ENCODE measurements at regions not wholly inside any gene's neighbourhood (a gene's known extent, or its start where the extent isn't known, plus 50 kb on each side); places are given as distances from the start of the nearest gene placed in this dataset.
"Not testable (repeated sequence)": the region's sequence is repeated elsewhere in the genome, so short reads cannot be mapped to it uniquely, and the experiment has no call there.

- H3K27ac Mint-ChIP-seq = no peak overlapping the region
- H3K36me3 Mint-ChIP-seq = no peaks in the 10 kb centered on the region
- H3K4me3 Mint-ChIP-seq = no peak overlapping the region
- H3K9me3 Mint-ChIP-seq = peaks cover 0 to 2% of the 10 kb centered on the region in 2 donors
- no peak for ATAC-seq (replicated peaks)
- no peaks in the 10 kb centered on the region for H3K27me3 Mint-ChIP-seq
- H3K4me1 Mint-ChIP-seq = no peaks in the 10 kb centered on the region
- DNase-seq = no peak
Observed at GRCh38 chr4:103449296-103450023, 251.3 kb upstream of the CENPE start.

DNA sequence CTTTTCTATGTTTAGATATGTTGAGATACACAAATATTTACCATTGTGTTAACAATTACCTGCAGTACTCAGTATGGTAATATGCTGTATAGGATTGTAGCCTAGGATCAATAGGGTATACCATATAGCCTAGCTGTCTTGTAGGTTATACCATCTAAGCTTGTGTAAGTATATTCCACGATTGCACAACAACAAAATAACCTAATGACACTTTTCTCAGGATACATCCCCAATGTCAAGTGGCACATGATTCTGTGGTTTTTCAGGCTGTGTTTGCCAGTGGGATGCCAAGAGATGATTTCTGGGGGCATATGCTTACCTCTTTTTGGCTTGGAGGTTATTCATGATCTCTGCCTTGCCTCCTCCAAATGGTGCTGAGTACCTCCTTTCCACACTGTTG lies 247.2 kb upstream of the CENPE start:
- H3K4me3 Mint-ChIP-seq = no peak overlapping the region
- no peak overlapping the region for H3K27ac Mint-ChIP-seq
- H3K4me1 Mint-ChIP-seq = no peaks in the 10 kb centered on the region
- H3K27me3 Mint-ChIP-seq = no peaks in the 10 kb centered on the region
- peaks cover 0 to 2% of the 10 kb centered on the region in 2 donors for H3K9me3 Mint-ChIP-seq
- ATAC-seq (replicated peaks) = no peak
- no peak for DNase-seq
- no peaks in the 10 kb centered on the region for H3K36me3 Mint-ChIP-seq

GRCh38 chr4:103443324-103443723 lies 245.2 kb upstream of the CENPE start:
- ATAC-seq (replicated peaks) (no peak), DNase-seq (no peak)
- peaks cover 0 to 2% of the 10 kb centered on the region in 2 donors for H3K9me3 Mint-ChIP-seq
- no peaks in the 10 kb centered on the region for H3K27me3 Mint-ChIP-seq
- H3K36me3 Mint-ChIP-seq = no peaks in the 10 kb centered on the region
- H3K4me1 Mint-ChIP-seq = no peaks in the 10 kb centered on the region
- no peak overlapping the region for H3K4me3 Mint-ChIP-seq
- no peak overlapping the region for H3K27ac Mint-ChIP-seq

DNA sequence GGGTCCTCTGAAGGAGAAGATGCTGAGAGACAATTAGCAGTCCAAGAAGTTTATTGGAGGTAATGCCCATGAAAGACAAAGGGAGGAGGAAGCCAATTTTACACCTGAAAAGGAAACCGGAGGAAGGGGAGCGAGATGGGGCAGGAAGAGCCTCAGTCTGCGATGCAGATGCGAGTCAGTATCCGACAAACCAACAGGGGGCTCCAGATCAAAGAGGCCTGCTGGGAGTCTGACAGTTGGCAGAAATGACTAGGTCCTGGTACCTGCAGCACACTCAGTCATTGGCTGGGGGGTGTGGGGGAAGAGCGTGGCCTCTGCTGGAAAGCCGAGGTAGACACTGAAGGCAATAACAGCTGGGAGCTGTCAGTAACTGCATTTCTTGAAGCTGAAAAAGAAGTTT lies 231.1 kb upstream of the CENPE start:
- Mint-ChIP-seq H3K4me3 (no peak overlapping the region), H3K4me1 (no peaks in the 10 kb centered on the region), H3K9me3 (no peaks in the 10 kb centered on the region), H3K27me3 (no peaks in the 10 kb centered on the region), H3K27ac (no peak overlapping the region), H3K36me3 (no peaks in the 10 kb centered on the region)
- DNase-seq (no peak), ATAC-seq (replicated peaks) (peak in 1 of 2 donors; percentile 46)

- no peaks in the 10 kb centered on the region for H3K36me3 Mint-ChIP-seq
- no peak for DNase-seq
- no peaks in the 10 kb centered on the region for H3K9me3 Mint-ChIP-seq
- no peaks in the 10 kb centered on the region for H3K27me3 Mint-ChIP-seq
- ATAC-seq (replicated peaks) = no peak
- no peak overlapping the region for H3K27ac Mint-ChIP-seq
- H3K4me1 Mint-ChIP-seq = no peaks in the 10 kb centered on the region
- H3K4me3 Mint-ChIP-seq = no peak overlapping the region
Observed at GRCh38 chr4:103425406-103425805, 227.3 kb upstream of the CENPE start.

GRCh38 chr4:103424853-103425252 lies 226.7 kb upstream of the CENPE start:
- no peak for DNase-seq
- Mint-ChIP-seq H3K27ac (no peak overlapping the region), H3K36me3 (no peaks in the 10 kb centered on the region), H3K27me3 (no peaks in the 10 kb centered on the region), H3K9me3 (no peaks in the 10 kb centered on the region), H3K4me1 (no peaks in the 10 kb centered on the region), H3K4me3 (no peak overlapping the region)
- ATAC-seq (replicated peaks) = no peak

DNA sequence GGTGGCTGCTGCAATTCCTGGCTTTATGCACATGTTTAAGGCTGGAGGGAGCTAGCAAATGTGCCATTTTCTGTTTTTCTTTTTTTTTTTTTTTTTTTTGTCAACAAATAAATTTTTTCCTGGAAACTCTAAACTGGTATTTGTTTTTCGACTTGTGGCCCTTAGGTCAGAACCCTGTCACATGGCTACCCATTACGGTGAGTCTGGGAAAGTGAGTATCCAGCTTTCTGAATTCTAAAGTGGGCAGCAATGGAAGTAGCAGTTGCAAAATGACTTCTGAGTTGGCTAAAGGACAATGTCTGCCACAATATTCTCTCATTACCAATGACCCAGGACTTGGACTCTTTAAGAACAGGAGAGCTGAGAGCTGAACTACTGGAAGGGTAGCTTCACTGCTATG lies 225.1 kb upstream of the CENPE start:
- no peaks in the 10 kb centered on the region for H3K4me1 Mint-ChIP-seq

GRCh38 chr4:103422467-103423219 lies 224.5 kb upstream of the CENPE start:
- H3K4me3 Mint-ChIP-seq = no peak overlapping the region
- no peak overlapping the region for H3K27ac Mint-ChIP-seq
- H3K4me1 Mint-ChIP-seq = no peaks in the 10 kb centered on the region
- H3K27me3 Mint-ChIP-seq = no peaks in the 10 kb centered on the region
- H3K36me3 Mint-ChIP-seq = no peaks in the 10 kb centered on the region
- no peak for ATAC-seq (replicated peaks)
- no peak for DNase-seq
- H3K9me3 Mint-ChIP-seq = peaks cover 4% of the 10 kb centered on the region in 2 donors

More for the DNA sequence above, 225.1 kb upstream of the CENPE start:
- Mint-ChIP-seq H3K9me3 (peaks cover 4% of the 10 kb centered on the region in 2 donors), H3K36me3 (no peaks in the 10 kb centered on the region), H3K27me3 (no peaks in the 10 kb centered on the region), H3K27ac (no peak overlapping the region), H3K4me3 (no peak overlapping the region)
- DNase-seq = no peak
- no peak for ATAC-seq (replicated peaks)

DNA sequence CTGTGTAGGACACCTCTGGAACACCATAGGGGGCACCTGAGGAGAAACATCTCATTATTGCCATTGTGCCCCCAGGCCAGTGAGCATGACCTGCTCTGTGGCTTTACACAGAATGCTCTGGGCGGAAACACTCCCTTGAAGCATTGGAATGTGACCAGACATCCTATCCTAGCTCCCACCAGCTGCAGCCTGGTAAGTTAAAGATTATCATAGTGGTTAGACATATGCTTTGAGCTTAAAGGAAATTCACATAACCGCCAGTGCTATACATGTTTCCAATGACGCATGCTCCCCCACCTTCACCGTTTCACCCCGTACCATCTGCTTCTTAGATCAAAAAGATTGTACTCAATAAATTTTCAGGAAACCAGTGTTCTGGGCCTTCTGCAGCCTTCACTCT lies 217.7 kb upstream of the CENPE start:
- DNase-seq (no peak), ATAC-seq (replicated peaks) (no peak)
- H3K27ac Mint-ChIP-seq = no peak overlapping the region
- no peaks in the 10 kb centered on the region for H3K4me1 Mint-ChIP-seq
- H3K9me3 Mint-ChIP-seq = peaks cover 6 to 8% of the 10 kb centered on the region in 2 donors
- H3K27me3 Mint-ChIP-seq = no peaks in the 10 kb centered on the region
- H3K36me3 Mint-ChIP-seq = no peaks in the 10 kb centered on the region
- H3K4me3 Mint-ChIP-seq = no peak overlapping the region

GRCh38 chr4:103412646-103413045 lies 214.5 kb upstream of the CENPE start:
- H3K4me1 Mint-ChIP-seq; H3K27me3 Mint-ChIP-seq; H3K4me3 Mint-ChIP-seq; ATAC-seq (replicated peaks); DNase-seq; H3K27ac Mint-ChIP-seq; H3K36me3 Mint-ChIP-seq; H3K9me3 Mint-ChIP-seq: not testable (repeated sequence)

DNA sequence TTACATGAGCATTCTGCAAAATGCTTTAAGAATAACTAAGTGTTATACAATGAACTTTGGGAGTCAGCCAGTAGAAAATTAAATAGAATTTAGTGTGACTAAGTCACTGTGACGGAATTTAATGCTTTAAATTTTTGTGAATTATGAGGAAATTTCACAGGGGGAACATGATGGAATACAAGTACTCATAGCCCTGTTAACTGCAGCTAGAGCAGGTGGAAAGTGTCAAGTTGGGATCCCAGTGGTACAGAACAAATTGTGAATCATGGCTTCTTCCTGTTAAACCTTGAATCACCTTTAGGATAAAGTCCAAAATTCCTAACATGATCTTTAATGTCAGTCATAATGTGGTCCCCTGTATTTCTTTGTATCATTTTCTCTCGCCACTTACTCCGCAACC lies 212.2 kb upstream of the CENPE start:
- ATAC-seq (replicated peaks) (no peak), DNase-seq (no peak)
- Mint-ChIP-seq H3K36me3 (no peaks in the 10 kb centered on the region), H3K9me3 (peaks cover 2% of the 10 kb centered on the region in 2 donors), H3K27ac (no peak overlapping the region), H3K4me1 (no peaks in the 10 kb centered on the region), H3K27me3 (no peaks in the 10 kb centered on the region), H3K4me3 (no peak overlapping the region)

DNA sequence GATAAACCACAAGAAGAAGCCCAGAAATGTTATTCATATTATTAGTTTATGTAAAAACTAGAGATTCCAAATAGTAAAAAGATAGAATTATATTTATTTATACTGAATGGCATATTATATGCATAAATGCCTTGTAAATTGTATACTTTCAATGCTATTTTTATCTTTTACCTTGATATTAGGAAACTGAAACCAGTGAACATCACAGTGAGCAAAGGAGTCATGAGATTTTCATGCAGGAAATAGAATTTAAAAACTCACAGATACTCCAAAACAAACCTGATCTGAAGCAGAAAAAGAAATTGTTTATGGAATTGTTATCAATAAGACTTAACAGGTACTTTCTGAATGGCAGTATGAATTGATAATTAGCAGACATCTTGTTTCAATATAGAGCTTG lies 207.3 kb upstream of the CENPE start:
- Mint-ChIP-seq H3K4me3 (no peak overlapping the region), H3K27me3 (no peaks in the 10 kb centered on the region), H3K4me1 (no peaks in the 10 kb centered on the region), H3K9me3 (peaks cover 0 to 2% of the 10 kb centered on the region in 2 donors), H3K36me3 (no peaks in the 10 kb centered on the region), H3K27ac (no peak overlapping the region)
- ATAC-seq (replicated peaks) = no peak
- no peak for DNase-seq

DNA sequence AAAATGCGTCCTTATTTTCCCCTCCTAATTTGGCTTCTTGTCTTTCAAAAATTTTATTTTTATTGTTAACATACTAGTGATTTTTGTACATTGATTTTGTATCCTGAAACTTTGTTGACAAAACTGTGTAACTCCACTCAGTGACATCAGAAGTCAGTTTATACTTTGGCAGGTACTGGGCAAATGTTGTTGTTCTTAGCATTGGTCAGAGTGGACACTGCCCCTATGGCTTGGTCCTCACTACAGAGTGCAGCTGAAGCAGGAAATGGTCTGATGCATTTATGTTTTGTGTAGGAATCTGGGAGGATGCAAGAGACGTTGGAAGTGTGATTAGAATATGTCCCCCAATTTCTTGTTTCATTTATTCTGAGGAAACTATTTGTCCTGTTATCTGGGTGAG lies 205.5 kb upstream of the CENPE start:
- no peaks in the 10 kb centered on the region for H3K36me3 Mint-ChIP-seq
- no peaks in the 10 kb centered on the region for H3K4me1 Mint-ChIP-seq
- H3K27ac Mint-ChIP-seq = no peak overlapping the region
- ATAC-seq (replicated peaks) (no peak), DNase-seq (no peak)
- H3K9me3 Mint-ChIP-seq = peaks cover 0 to 2% of the 10 kb centered on the region in 2 donors
- H3K27me3 Mint-ChIP-seq = no peaks in the 10 kb centered on the region
- H3K4me3 Mint-ChIP-seq = no peak overlapping the region

DNA sequence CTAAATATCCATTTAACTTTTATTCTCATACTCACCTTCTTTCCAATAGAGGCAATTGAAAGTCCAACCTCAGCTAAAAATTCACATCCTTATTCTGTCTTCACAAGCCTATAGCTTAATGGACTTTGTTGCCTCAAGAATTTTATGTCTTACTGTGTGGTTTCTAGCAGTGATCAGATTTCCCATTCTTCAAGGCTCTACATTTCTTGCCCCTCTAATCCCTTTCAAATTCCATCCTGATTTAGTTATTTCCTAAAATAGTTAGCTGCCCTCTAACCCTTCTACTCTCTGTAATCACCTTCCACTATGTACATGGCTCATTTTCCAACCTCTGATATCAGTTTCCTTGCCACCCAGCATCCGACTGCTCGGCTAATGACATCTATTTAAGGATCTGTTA lies 204.1 kb upstream of the CENPE start:
- H3K4me1 Mint-ChIP-seq = no peaks in the 10 kb centered on the region
- no peak overlapping the region for H3K27ac Mint-ChIP-seq
- no peaks in the 10 kb centered on the region for H3K27me3 Mint-ChIP-seq
- peaks cover 0 to 2% of the 10 kb centered on the region in 2 donors for H3K9me3 Mint-ChIP-seq
- peak in 1 of 2 donors; percentile 4 for ATAC-seq (replicated peaks)
- no peaks in the 10 kb centered on the region for H3K36me3 Mint-ChIP-seq
- no peak for DNase-seq
- H3K4me3 Mint-ChIP-seq = no peak overlapping the region

DNA sequence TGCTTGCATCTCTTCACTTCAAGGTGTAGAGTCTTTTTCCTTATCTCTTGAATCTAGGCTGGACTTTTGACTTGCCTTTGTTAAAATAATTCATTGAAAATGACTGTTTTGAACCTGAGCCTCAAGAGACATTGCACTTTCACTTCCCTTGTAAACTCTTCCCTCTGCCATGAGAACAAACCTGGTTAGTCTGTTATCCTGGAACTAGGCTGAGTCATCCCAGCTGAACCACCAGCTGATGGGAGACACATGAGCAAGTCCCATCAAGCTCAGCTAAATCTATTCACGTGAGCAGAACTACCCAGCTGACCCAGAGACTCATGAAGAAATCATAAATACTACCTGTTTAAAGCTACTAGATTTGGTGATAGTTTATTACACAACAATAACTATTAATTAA lies 202.3 kb upstream of the CENPE start:
- peaks cover 0 to 2% of the 10 kb centered on the region in 2 donors for H3K9me3 Mint-ChIP-seq
- no peak overlapping the region for H3K4me3 Mint-ChIP-seq
- H3K27ac Mint-ChIP-seq = no peak overlapping the region
- no peak for DNase-seq
- no peak for ATAC-seq (replicated peaks)
- H3K27me3 Mint-ChIP-seq = no peaks in the 10 kb centered on the region
- H3K4me1 Mint-ChIP-seq = no peaks in the 10 kb centered on the region
- H3K36me3 Mint-ChIP-seq = no peaks in the 10 kb centered on the region

Data from stimulated activated naive B cell treated with anti-CD40 and anti-IgM and Interleukin-4, amounts not matched to agents 10 μg/mL and 1 μg/mL and 100 μg/mL, for 72 hours (primary cell).